Pancreas (tissue), 10 donors: ENCODE measurements at regions not wholly inside any gene's neighbourhood (a gene's known extent, or its start where the extent isn't known, plus 50 kb on each side); places are given as distances from the start of the nearest gene placed in this dataset.

ENCODE experiments used
- ATAC-seq, 4 donors: fragments of 200-7000 bp; cut with Tn5 transposase; one replicate each; pipeline versions ENCODE4 v1.8.0 to v1.9.1; 2020; ENCODE audit warnings: mild to moderate bottlenecking in 4 of 4, moderate library complexity in 4 of 4
- DNase-seq, 6 donors: peaks; one replicate each; pipeline ENCODE4 v3.0.0-alpha.2; 2020
- FAIRE-seq: peaks from 2 replicates; lab custom pipeline; 2012; peaks lifted over from hg19 to GRCh38; lab: Jason Lieb, UNC
- H3K27ac ChIP-seq, 4 donors: fragments of 200-600 bp; sonication (generic); 1 replicate in 3 of 4; 2 replicates in 1 of 4; pipeline versions ENCODE4 v1.5.0 to v1.8.0; 2020
- H3K27me3 ChIP-seq, 4 donors: fragments of 200-600 bp; one replicate each; pipeline ENCODE4 v1.8.0; 2021
- H3K36me3 ChIP-seq, 3 donors: fragments of 200-600 bp; sonication (generic) in 1 of 3; one replicate each; pipeline versions ENCODE4 v1.5.0 to v1.8.0; 2020 to 2021
- H3K4me1 ChIP-seq, 3 donors: fragments of 200-600 bp; one replicate each; pipeline ENCODE4 v1.8.0; 2021
- H3K4me3 ChIP-seq, 4 donors: fragments of 200-600 bp; sonication (generic) in 2 of 4; one replicate each; pipeline versions ENCODE4 v1.5.0 to v1.8.0; 2020 to 2021
- H3K9me3 ChIP-seq, 4 donors: fragments of 200-600 bp; one replicate each; pipeline ENCODE4 v1.8.0; 2021
- CTCF ChIP-seq, 4 donors: fragments of 200-600 bp; sonication (generic) in 3 of 4; IDR thresholded peaks; one replicate each; pipeline versions ENCODE4 v1.5.0 to v1.8.0; 2021; ENCODE audit warnings: antibody characterized with exemption in 4 of 4
- WGBS, 2 donors: extraction: QIAGEN DNeasy Blood & Tissue Kit; methylation state at CpG; one replicate each; pipeline ENCODE4 v1.1.7; 2013; 5-methylcytosine and 5-hydroxymethylcytosine counted together
- intact Hi-C, 3 donors: fragments of 100-400 bp; cut with DNase I; formaldehyde crosslinking; loops; one replicate each; pipeline versions ENCODE4 v1.11.1 to v1.14.2; 2022
- donor health status: healthy with polysubstance abuse.
- donor health status: DM: no; HTN: no; CAD: no; lungs with moderate emphysema.
- donor health status: DM: no; HTN: no; CAD: no.
- donor health status: control.
- donor health status: control.
- donor health status: Bipolar disorder and iron deficiency.
- donor health status: DM: yes; HTN: yes; CAD: no.
- donor health status: DM: no; HTN: no; CAD: no.
- donor health status: DM: no; HTN: no; CAD: no.
- donor health status: DM: yes; HTN: yes; CAD: no.

- ATAC-seq, result no peak
Measured at GRCh38 chr18:37946324-37946723, 380.7 kb upstream of the CELF4 start.

GRCh38 chr18:37944700-37945270 lies 379.2 kb upstream of the CELF4 start:
- Histone ChIP-seq H3K36me3 (no peaks in the 10 kb centered on the region), H3K9me3 (no peaks in the 10 kb centered on the region), H3K27ac (no peak overlapping the region), H3K4me3 (no peak overlapping the region), H3K4me1 (no peaks in the 10 kb centered on the region), H3K27me3 (no peaks in the 10 kb centered on the region)
- no peak for TF ChIP-seq CTCF (IDR thresholded peaks at IDR 0.05)
- DNase-seq (no peak), ATAC-seq (no peak), FAIRE-seq (no peak)
- intact Hi-C loops, result no loop called here
- 50 to 68% methylated on average over 3 of the region's 3 CpGs for WGBS, 2 donors

More at GRCh38 chr18:37946324-37946723, 380.7 kb upstream of the CELF4 start:
- H3K4me1 ChIP-seq, result no peaks in the 10 kb centered on the region
- H3K9me3 ChIP-seq, result no peaks in the 10 kb centered on the region
- no peak overlapping the region for H3K4me3 ChIP-seq
- 25% methylated on average over 4 of the region's 4 CpGs for WGBS, 2 donors
- no peaks in the 10 kb centered on the region for H3K36me3 ChIP-seq
- TF ChIP-seq CTCF (IDR thresholded peaks at IDR 0.05), result no peak
- H3K27ac ChIP-seq, result no peak overlapping the region
- FAIRE-seq (no peak), DNase-seq (no peak)
- intact Hi-C loops, result no loop called here
- H3K27me3 ChIP-seq, result no peaks in the 10 kb centered on the region

- no peaks in the 10 kb centered on the region for H3K27me3 ChIP-seq
- H3K36me3 ChIP-seq, result no peaks in the 10 kb centered on the region
- WGBS, 2 donors, result 44 to 55% methylated on average over 6 of the region's 6 CpGs
- no peak for TF ChIP-seq CTCF (IDR thresholded peaks at IDR 0.05)
- no peaks in the 10 kb centered on the region for H3K9me3 ChIP-seq
- no peaks in the 10 kb centered on the region for H3K4me1 ChIP-seq
- no peak overlapping the region for H3K27ac ChIP-seq
- FAIRE-seq (no peak), DNase-seq (no peak), ATAC-seq (no peak)
- intact Hi-C loops, result no loop called here
- H3K4me3 ChIP-seq, result no peak overlapping the region
Measured at GRCh38 chr18:37937287-37937686, 371.7 kb upstream of the CELF4 start.

GRCh38 chr18:37935086-37935485 lies 369.5 kb upstream of the CELF4 start:
- intact Hi-C loops, result no loop called here

More at GRCh38 chr18:37935086-37935485, 369.5 kb upstream of the CELF4 start:
- WGBS, 2 donors, result 43 to 52% methylated on average over 2 of the region's 2 CpGs
- Histone ChIP-seq H3K4me3 (no peak overlapping the region), H3K27ac (no peak overlapping the region), H3K9me3 (no peaks in the 10 kb centered on the region), H3K4me1 (no peaks in the 10 kb centered on the region), H3K36me3 (no peaks in the 10 kb centered on the region), H3K27me3 (no peaks in the 10 kb centered on the region)
- no peak for FAIRE-seq
- no peak for TF ChIP-seq CTCF (IDR thresholded peaks at IDR 0.05)
- no peak for ATAC-seq
- no peak for DNase-seq
